ENCODE measurements at regions not wholly inside any gene's neighbourhood (a gene's known extent, or its start where the extent isn't known, plus 50 kb on each side); places are given as distances from the start of the nearest gene placed in this dataset.

GRCh38 chr1:56375326-56375804, 204.0 kb downstream of the PLPP3 start:
- no peaks in the 10 kb centered on the region for H3K36me3 Mint-ChIP-seq

GRCh38 chr1:56374026-56374974, 205.1 kb downstream of the PLPP3 start:
- Histone ChIP-seq H3K36me3 (no peaks in the 10 kb centered on the region), H3K9me3 (ENCODE audit: low read depth) (no peaks in the 10 kb centered on the region), H3K4me3 (no peak overlapping the region), H3F3A (ENCODE audit: low read depth) (peaks cover 31% of the 10 kb centered on the region), H4K20me1 (ENCODE audit: low read depth) (no peaks in the 10 kb centered on the region), H3K27me3 (no peaks in the 10 kb centered on the region), H3K4me1 (peaks cover 58% of the 10 kb centered on the region), H3K79me2 (ENCODE audit: low read depth) (no peaks in the 10 kb centered on the region), H3K27ac (no peak overlapping the region), H3K9ac (no peak overlapping the region), H3K4me2 (peak overlapping the region; percentile 67), H2AFZ (replicated peaks) (no peak overlapping the region)
- Mint-ChIP-seq H3K27ac (peak overlapping the region; percentile 11), H3K9me3 (no peaks in the 10 kb centered on the region), H3K27me3 (ENCODE audit: insufficient read depth, low read depth) (peaks cover 2% of the 10 kb centered on the region), H3K36me3 (no peaks in the 10 kb centered on the region), H3K4me3 (no peak overlapping the region), H3K4me1 (peaks cover 43% of the 10 kb centered on the region)
- DNase-seq (ENCODE audit: low spot score) = no peak
- TF ChIP-seq EZH2phosphoT487 (IDR thresholded peaks at IDR 0.05) = no peak
- no peak for TF ChIP-seq EZH2 (IDR thresholded peaks at IDR 0.05)
- no peak for TF ChIP-seq CTCF (IDR thresholded peaks at IDR 0.05)

More at GRCh38 chr1:56375326-56375804, 204.0 kb downstream of the PLPP3 start:
- Mint-ChIP-seq H3K27me3 (ENCODE audit: insufficient read depth, low read depth) (peaks cover 2% of the 10 kb centered on the region), H3K9me3 (no peaks in the 10 kb centered on the region), H3K4me3 (peak overlapping the region; percentile 19), H3K27ac (no peak overlapping the region), H3K4me1 (peaks cover 42% of the 10 kb centered on the region)
- Histone ChIP-seq H3K79me2 (ENCODE audit: low read depth) (no peaks in the 10 kb centered on the region), H3K4me1 (peaks cover 54% of the 10 kb centered on the region), H3K27ac (peak overlapping the region; percentile 38), H3K9me3 (ENCODE audit: low read depth) (no peaks in the 10 kb centered on the region), H2AFZ (replicated peaks) (peak overlapping the region; percentile 28), H3K9ac (no peak overlapping the region), H4K20me1 (ENCODE audit: low read depth) (no peaks in the 10 kb centered on the region), H3K36me3 (no peaks in the 10 kb centered on the region), H3K4me2 (peak overlapping the region; percentile 67), H3K4me3 (peak overlapping the region; percentile 17), H3F3A (ENCODE audit: low read depth) (peaks cover 31% of the 10 kb centered on the region), H3K27me3 (no peaks in the 10 kb centered on the region)
- no peak for TF ChIP-seq EZH2phosphoT487 (IDR thresholded peaks at IDR 0.05)
- TF ChIP-seq CTCF (IDR thresholded peaks at IDR 0.05) = no peak
- TF ChIP-seq EZH2 (IDR thresholded peaks at IDR 0.05) = no peak
- DNase-seq (ENCODE audit: low spot score) = peak; percentile 66

GRCh38 chr1:56370513-56370912, 208.8 kb downstream of the PLPP3 start:
- Histone ChIP-seq H2AFZ (replicated peaks) (no peak overlapping the region), H3K27me3 (no peaks in the 10 kb centered on the region), H3K4me2 (peak overlapping the region; percentile 4), H3K36me3 (no peaks in the 10 kb centered on the region), H3K4me3 (no peak overlapping the region), H3F3A (ENCODE audit: low read depth) (peaks cover 14% of the 10 kb centered on the region), H3K9ac (no peak overlapping the region), H4K20me1 (ENCODE audit: low read depth) (no peaks in the 10 kb centered on the region), H3K27ac (no peak overlapping the region), H3K79me2 (ENCODE audit: low read depth) (no peaks in the 10 kb centered on the region), H3K4me1 (peaks cover 28% of the 10 kb centered on the region), H3K9me3 (ENCODE audit: low read depth) (no peaks in the 10 kb centered on the region)
- H3K27ac Mint-ChIP-seq = peak overlapping the region; percentile 71
- no peaks in the 10 kb centered on the region for H3K36me3 Mint-ChIP-seq
- TF ChIP-seq EZH2 (IDR thresholded peaks at IDR 0.05) (no peak), EZH2phosphoT487 (IDR thresholded peaks at IDR 0.05) (no peak), CTCF (IDR thresholded peaks at IDR 0.05) (no peak)
- no peaks in the 10 kb centered on the region for H3K9me3 Mint-ChIP-seq
- H3K4me1 Mint-ChIP-seq = peaks cover 22% of the 10 kb centered on the region
- DNase-seq (ENCODE audit: low spot score) = no peak
- H3K27me3 Mint-ChIP-seq (ENCODE audit: insufficient read depth, low read depth) = peaks cover 2% of the 10 kb centered on the region
- no peak overlapping the region for H3K4me3 Mint-ChIP-seq

All from neural progenitor cell (in vitro differentiated cells).